ENCODE measurements at regions not wholly inside any gene's neighbourhood (a gene's known extent, or its start where the extent isn't known, plus 50 kb on each side); places are given as distances from the start of the nearest gene placed in this dataset.

DNA sequence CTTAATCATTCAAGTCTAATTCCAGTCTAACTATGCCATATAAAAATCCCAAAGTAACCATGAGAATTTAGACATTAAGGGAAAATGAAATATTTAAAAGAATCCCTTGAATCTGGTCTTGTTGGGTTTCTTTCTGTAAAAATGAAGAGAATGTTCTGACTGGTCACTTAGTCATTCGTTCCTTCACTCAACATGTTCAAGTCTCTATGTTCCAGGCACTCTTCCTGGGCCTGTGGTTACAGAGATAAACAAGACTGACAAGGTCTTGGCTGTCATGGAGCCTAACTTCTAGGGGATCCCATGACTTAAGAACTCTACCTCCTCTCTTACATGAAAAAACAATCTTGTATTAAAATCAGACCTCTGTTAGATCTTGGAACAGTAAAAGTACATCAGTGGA, 638.6 kb upstream of the TBL1XR1 start:
- Histone ChIP-seq H3K27ac (ENCODE audit: low read depth, low read length) (peak overlapping the region; percentile 70), H3K4me2 (ENCODE audit: insufficient read depth, low read length) (no peak overlapping the region), H2AFZ (ENCODE audit: low read length) (no peak overlapping the region), H3K4me1 (ENCODE audit: insufficient read depth, low read length) (peaks cover 33% of the 10 kb centered on the region), H3K79me2 (ENCODE audit: insufficient read depth, low read length) (no peaks in the 10 kb centered on the region), H4K20me1 (ENCODE audit: insufficient read depth, low read length) (no peaks in the 10 kb centered on the region), H3K36me3 (ENCODE audit: insufficient read depth, low read length) (no peaks in the 10 kb centered on the region), H3K9me3 (ENCODE audit: low read depth, low read length) (no peaks in the 10 kb centered on the region), H3K27me3 (ENCODE audit: insufficient read depth, low read length) (no peaks in the 10 kb centered on the region), H3K4me3 (ENCODE audit: insufficient read depth, low read length) (no peak overlapping the region)
- DNase-seq (ENCODE audit: insufficient read length, low spot score, missing footprints): peak; percentile 58
- TF ChIP-seq, protein P1, sequence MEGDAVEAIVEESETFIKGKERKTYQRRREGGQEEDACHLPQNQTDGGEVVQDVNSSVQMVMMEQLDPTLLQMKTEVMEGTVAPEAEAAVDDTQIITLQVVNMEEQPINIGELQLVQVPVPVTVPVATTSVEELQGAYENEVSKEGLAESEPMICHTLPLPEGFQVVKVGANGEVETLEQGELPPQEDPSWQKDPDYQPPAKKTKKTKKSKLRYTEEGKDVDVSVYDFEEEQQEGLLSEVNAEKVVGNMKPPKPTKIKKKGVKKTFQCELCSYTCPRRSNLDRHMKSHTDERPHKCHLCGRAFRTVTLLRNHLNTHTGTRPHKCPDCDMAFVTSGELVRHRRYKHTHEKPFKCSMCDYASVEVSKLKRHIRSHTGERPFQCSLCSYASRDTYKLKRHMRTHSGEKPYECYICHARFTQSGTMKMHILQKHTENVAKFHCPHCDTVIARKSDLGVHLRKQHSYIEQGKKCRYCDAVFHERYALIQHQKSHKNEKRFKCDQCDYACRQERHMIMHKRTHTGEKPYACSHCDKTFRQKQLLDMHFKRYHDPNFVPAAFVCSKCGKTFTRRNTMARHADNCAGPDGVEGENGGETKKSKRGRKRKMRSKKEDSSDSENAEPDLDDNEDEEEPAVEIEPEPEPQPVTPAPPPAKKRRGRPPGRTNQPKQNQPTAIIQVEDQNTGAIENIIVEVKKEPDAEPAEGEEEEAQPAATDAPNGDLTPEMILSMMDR (IDR thresholded peaks at IDR 0.05; ENCODE audit: extremely low read depth, low read depth, low read length): no peak

DNA sequence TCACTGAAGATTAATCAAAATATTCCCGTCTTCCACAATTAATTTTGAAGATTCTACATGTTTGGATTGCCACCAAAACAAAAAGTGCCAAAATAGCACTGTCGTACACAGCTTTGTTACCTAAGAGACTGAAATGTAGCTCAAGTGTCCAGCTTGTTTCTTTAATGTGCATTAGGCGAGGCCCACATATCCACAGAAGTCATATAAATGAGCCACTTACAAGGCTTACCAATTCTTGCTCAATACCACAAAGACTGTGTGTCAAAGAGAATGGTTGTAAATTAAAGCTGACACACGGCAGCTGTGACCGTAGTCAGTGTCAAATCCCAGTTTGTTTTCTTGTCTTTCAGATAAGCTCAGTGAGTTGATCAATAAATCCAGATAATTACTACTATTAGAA, 639.4 kb upstream of the TBL1XR1 start:
- H3K4me3 ChIP-seq (ENCODE audit: insufficient read depth, low read length): no peak overlapping the region
- H4K20me1 ChIP-seq (ENCODE audit: insufficient read depth, low read length): no peaks in the 10 kb centered on the region
- peak overlapping the region; percentile 70 for H3K27ac ChIP-seq (ENCODE audit: low read depth, low read length)
- H3K27me3 ChIP-seq (ENCODE audit: insufficient read depth, low read length): no peaks in the 10 kb centered on the region
- no peaks in the 10 kb centered on the region for H3K9me3 ChIP-seq (ENCODE audit: low read depth, low read length)
- H3K4me1 ChIP-seq (ENCODE audit: insufficient read depth, low read length): peaks cover 27% of the 10 kb centered on the region
- TF ChIP-seq, protein P1 (IDR thresholded peaks at IDR 0.05; ENCODE audit: extremely low read depth, low read depth, low read length): no peak
- no peak overlapping the region for H3K4me2 ChIP-seq (ENCODE audit: insufficient read depth, low read length)
- no peak for DNase-seq (ENCODE audit: insufficient read length, low spot score, missing footprints)
- no peaks in the 10 kb centered on the region for H3K36me3 ChIP-seq (ENCODE audit: insufficient read depth, low read length)
- H3K79me2 ChIP-seq (ENCODE audit: insufficient read depth, low read length): no peaks in the 10 kb centered on the region
- peak overlapping the region; percentile 37 for H2AFZ ChIP-seq (ENCODE audit: low read length)

DNA sequence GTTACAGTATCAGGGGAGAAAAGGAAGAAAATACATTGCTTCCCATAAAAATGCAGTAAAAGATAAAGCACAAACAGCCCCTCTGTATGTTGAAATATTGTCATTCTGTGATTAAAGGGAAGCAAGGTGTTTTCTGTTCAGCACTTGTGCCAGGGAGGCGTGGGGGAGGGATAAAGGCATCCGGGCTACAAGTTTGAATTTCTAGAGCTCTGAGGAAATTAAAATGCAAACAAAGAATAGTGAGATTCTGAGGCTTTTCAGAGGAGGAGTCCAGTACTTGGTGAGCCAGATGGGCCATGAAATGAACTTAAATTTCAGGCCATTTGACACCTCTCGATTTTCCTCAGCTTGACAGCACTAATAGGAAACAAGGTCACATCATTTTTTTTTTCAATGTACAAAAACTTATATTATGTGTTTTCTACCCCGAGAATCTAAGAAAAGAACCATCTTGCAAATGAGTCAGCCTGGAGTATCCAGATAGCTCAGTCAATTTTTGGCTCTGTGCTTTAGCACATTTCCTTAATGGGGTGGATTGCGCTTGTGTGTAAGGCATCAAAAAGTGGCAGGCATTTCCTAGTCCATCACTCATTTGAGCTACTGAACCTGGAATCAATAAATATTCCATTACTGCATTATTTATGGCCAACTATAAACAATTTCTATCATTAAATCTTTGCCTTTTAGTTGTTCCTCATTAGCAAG, 640.8 kb upstream of the TBL1XR1 start:
- Histone ChIP-seq H3K9me3 (ENCODE audit: low read depth, low read length) (no peaks in the 10 kb centered on the region), H3K36me3 (ENCODE audit: insufficient read depth, low read length) (no peaks in the 10 kb centered on the region), H3K27me3 (ENCODE audit: insufficient read depth, low read length) (no peaks in the 10 kb centered on the region), H4K20me1 (ENCODE audit: insufficient read depth, low read length) (no peaks in the 10 kb centered on the region), H3K27ac (ENCODE audit: low read depth, low read length) (no peak overlapping the region), H3K4me2 (ENCODE audit: insufficient read depth, low read length) (no peak overlapping the region), H3K4me3 (ENCODE audit: insufficient read depth, low read length) (no peak overlapping the region), H3K4me1 (ENCODE audit: insufficient read depth, low read length) (peaks cover 27% of the 10 kb centered on the region), H2AFZ (ENCODE audit: low read length) (no peak overlapping the region), H3K79me2 (ENCODE audit: insufficient read depth, low read length) (no peaks in the 10 kb centered on the region)
- DNase-seq (ENCODE audit: insufficient read length, low spot score, missing footprints): no peak
- TF ChIP-seq, protein P1 (IDR thresholded peaks at IDR 0.05; ENCODE audit: extremely low read depth, low read depth, low read length): no peak

DNA sequence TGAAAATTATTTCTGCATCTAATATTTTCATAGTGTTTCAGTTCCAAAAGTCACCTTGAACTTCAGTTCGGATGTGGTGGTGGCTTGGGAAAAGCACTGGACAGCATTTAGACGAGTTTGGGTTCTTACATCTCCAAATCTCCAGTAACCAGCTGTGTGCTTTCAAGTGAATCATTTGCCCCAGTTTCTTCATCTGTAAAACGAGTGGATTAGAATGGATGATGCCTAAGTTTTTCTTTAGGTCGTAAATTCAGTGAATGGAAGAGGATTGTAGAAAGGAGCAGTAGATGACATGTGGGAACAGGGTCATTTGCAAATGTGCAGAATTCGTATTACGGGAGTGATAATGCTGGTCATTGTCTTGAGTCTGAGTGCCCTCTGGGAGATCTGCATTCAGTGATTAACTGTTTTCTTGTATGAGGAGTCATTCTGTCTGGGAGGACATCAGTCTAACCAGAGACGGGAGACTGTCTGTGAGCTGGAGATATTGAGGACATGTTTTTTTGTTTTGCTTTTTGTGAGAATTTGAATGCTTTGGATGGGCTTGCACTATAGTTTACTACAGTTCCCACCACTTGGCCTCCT, 641.6 kb upstream of the TBL1XR1 start:
- Histone ChIP-seq H3K4me2 (ENCODE audit: insufficient read depth, low read length) (no peak overlapping the region), H3K9me3 (ENCODE audit: low read depth, low read length) (no peaks in the 10 kb centered on the region), H3K4me1 (ENCODE audit: insufficient read depth, low read length) (peaks cover 27% of the 10 kb centered on the region), H2AFZ (ENCODE audit: low read length) (no peak overlapping the region), H3K36me3 (ENCODE audit: insufficient read depth, low read length) (no peaks in the 10 kb centered on the region), H3K79me2 (ENCODE audit: insufficient read depth, low read length) (no peaks in the 10 kb centered on the region), H4K20me1 (ENCODE audit: insufficient read depth, low read length) (no peaks in the 10 kb centered on the region), H3K27ac (ENCODE audit: low read depth, low read length) (no peak overlapping the region), H3K4me3 (ENCODE audit: insufficient read depth, low read length) (no peak overlapping the region), H3K27me3 (ENCODE audit: insufficient read depth, low read length) (no peaks in the 10 kb centered on the region)
- TF ChIP-seq, protein P1 (IDR thresholded peaks at IDR 0.05; ENCODE audit: extremely low read depth, low read depth, low read length): no peak
- DNase-seq (ENCODE audit: insufficient read length, low spot score, missing footprints): no peak

Measured in osteoblast (primary cell).